DND-41 (cell line): ENCODE measurements at regions not wholly inside any gene's neighbourhood (a gene's known extent, or its start where the extent isn't known, plus 50 kb on each side); places are given as distances from the start of the nearest gene placed in this dataset.
"Not testable (repeated sequence)": the region's sequence is repeated elsewhere in the genome, so short reads cannot be mapped to it uniquely, and the experiment has no call there.

Experiments
- CTCF ChIP-seq: IDR thresholded peaks from 2 replicates; pipeline ENCODE4 v1.5.1; 2012; ENCODE audit warnings: borderline replicate concordance, low read length, moderate library complexity, mild to moderate bottlenecking; ENCODE audit not compliant: poor library complexity, severe bottlenecking; ENCODE audit errors: extremely low read depth
- EZH2 ChIP-seq: IDR thresholded peaks from 3 replicates; pipeline ENCODE4 v1.6.1; 2012; ENCODE audit warnings: borderline replicate concordance, low read depth, mild to moderate bottlenecking, moderate library complexity, low read length, inconsistent platforms; ENCODE audit not compliant: severe bottlenecking

- TF ChIP-seq EZH2, CTCF: not testable (repeated sequence)
Measured at GRCh38 chr10:84881696-84882095, 553.3 kb downstream of the CCSER2 start.
